Mammary epithelial cell (primary cell): ENCODE measurements at regions not wholly inside any gene's neighbourhood (a gene's known extent, or its start where the extent isn't known, plus 50 kb on each side); places are given as distances from the start of the nearest gene placed in this dataset.
"Not testable (repeated sequence)": the region's sequence is repeated elsewhere in the genome, so short reads cannot be mapped to it uniquely, and the experiment has no call there.

Experiments used
- CTCF ChIP-seq, 2 donors: IDR thresholded peaks in 1 of 2; conservative IDR thresholded peaks in 1 of 2; 2 replicates each; pipeline ENCODE4 v1.5.1; 2011 to 2012; ENCODE audit warnings: inconsistent platforms in 2 of 2, low read length in 2 of 2, mild to moderate bottlenecking in 2 of 2, control low read depth in 1 of 2, low read depth in 1 of 2; ENCODE audit not compliant: insufficient read depth in 1 of 2; ENCODE audit errors: extremely low read depth in 1 of 2
- EZH2 ChIP-seq: IDR thresholded peaks from 2 replicates; pipeline ENCODE4 v1.6.1; 2012; ENCODE audit warnings: low read length, inconsistent platforms, borderline replicate concordance

GRCh38 chr6:78665819-78666218, 201.5 kb upstream of the IRAK1BP1 start:
- TF ChIP-seq CTCF (conservative IDR thresholded peaks at IDR 0.05 in 1 of 2, IDR thresholded peaks at IDR 0.05 in 1 of 2; ENCODE audit: extremely low read depth in 1 of 2, insufficient read depth in 1 of 2, low read depth in 1 of 2, low read length in 2 of 2); EZH2: not testable (repeated sequence)
